ENCODE measurements at regions not wholly inside any gene's neighbourhood (a gene's known extent, or its start where the extent isn't known, plus 50 kb on each side); places are given as distances from the start of the nearest gene placed in this dataset.
"Not testable (repeated sequence)": the region's sequence is repeated elsewhere in the genome, so short reads cannot be mapped to it uniquely, and the experiment has no call there.

- WGBS, 10 experiments, result 6 to 96% (median 84%) methylated on average over 2 to 4 of the region's 4 CpGs; no CpG with 5 or more reads in 1 of the 10 experiments
- in situ Hi-C loops (cut with MboI; ENCODE audit: low pct_unique_long_range_greater_than_20kb in 2 of 9, low sequenced_read_pairs in 9 of 9, unreplicated experiment in 9 of 9), result no loop called here
Measured at GRCh38 chr2:13813236-13813635, 819.3 kb upstream of the LRATD1 start.

DNA sequence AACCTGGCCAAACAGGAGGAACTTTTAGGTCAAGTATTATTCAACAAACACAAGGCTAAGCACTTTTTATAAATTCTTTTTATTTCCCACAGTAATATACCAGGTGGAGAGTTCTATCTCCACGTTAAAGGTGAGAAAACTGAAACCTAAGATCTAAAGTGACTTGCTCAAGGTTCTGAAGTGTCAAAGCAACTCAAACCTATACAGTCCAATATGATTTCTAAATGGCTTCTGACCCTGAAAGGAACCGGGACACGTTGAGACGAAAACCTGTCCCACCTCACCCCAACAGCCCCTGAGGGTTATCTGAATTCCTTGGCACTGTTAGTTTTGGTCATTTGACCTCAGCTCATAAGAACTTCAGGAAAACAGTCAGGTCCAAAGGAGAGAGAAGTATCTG, 814.5 kb upstream of the LRATD1 start:
- Histone ChIP-seq H3K4me1 (replicated peaks in 1 of 2) (no peaks in the 10 kb centered on the region), H3K4me3 (no peak overlapping the region), H3K27ac (no peak overlapping the region)
- ATAC-seq (replicated peaks in 6 of 8), result no peak
- 63 to 100% (median 90%) methylated on average over 1 to 4 of the region's 4 CpGs; no CpG with 5 or more reads in 4 of the 10 experiments for whole genome bisulfite sequencing, 10 experiments
- in situ Hi-C loops (cut with MboI; ENCODE audit: low pct_unique_long_range_greater_than_20kb in 2 of 9, low sequenced_read_pairs in 9 of 9, unreplicated experiment in 9 of 9), result no loop called here

More at GRCh38 chr2:13813236-13813635, 819.3 kb upstream of the LRATD1 start:
- Histone ChIP-seq H3K4me3 (no peak overlapping the region), H3K4me1 (replicated peaks in 1 of 2) (no peaks in the 10 kb centered on the region), H3K27ac (no peak overlapping the region)
- ATAC-seq (replicated peaks in 6 of 8), result no peak

- peak in 1 of 8 experiments; percentile 53 for ATAC-seq (replicated peaks in 6 of 8)
- Histone ChIP-seq H3K4me3 (no peak overlapping the region), H3K4me1 (replicated peaks in 1 of 2) (no peaks in the 10 kb centered on the region), H3K27ac (no peak overlapping the region)
- WGBS, 10 experiments, result 40 to 100% (median 80%) methylated on average over 1 to 2 of the region's 2 CpGs; no CpG with 5 or more reads in 3 of the 10 experiments
- in situ Hi-C loops (cut with MboI; ENCODE audit: low pct_unique_long_range_greater_than_20kb in 2 of 9, low sequenced_read_pairs in 9 of 9, unreplicated experiment in 9 of 9), result no loop called here
Measured at GRCh38 chr2:13819896-13820295, 812.6 kb upstream of the LRATD1 start.

DNA sequence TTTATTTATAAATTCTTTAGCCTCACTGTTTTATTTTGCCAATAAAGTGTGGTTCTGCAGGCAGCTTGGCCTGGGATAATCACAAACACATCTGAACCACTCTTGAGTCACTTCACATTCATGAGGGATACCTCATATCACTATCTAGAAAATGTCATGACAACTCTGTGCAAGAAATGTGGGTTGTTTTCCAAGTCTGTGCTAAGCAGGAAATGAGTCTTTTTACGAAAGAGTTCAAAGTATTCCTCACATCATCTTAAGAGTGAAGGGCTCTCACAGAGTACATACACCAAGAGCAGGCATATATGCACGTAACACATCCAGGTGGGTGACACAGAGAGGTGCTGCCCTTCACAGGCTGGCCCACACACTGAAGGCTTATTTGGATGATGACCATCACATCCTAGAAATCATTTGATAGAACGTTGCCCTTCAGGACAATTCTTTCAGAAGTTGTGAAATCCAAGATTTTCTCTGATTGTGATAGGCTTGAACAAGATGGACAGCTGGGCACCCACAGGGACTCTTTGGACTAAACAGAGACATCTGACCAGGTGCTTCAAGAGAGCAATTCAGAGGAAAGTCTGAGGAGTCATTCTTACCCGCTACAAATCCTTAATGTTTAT, 811.1 kb upstream of the LRATD1 start:
- Histone ChIP-seq H3K4me1 (replicated peaks in 1 of 2) (no peaks in the 10 kb centered on the region), H3K4me3 (no peak overlapping the region), H3K27ac (no peak overlapping the region)
- 0 to 100% (median 69%) methylated on average over 1 to 2 of the region's 4 CpGs; no CpG with 5 or more reads in 2 of the 10 experiments for WGBS, 10 experiments
- in situ Hi-C loops (cut with MboI; ENCODE audit: low pct_unique_long_range_greater_than_20kb in 2 of 9, low sequenced_read_pairs in 9 of 9, unreplicated experiment in 9 of 9), result no loop called here
- ATAC-seq (replicated peaks in 6 of 8), result no peak

- no peaks in the 10 kb centered on the region for H3K4me1 ChIP-seq (replicated peaks in 1 of 2)
- H3K27ac ChIP-seq, result no peak overlapping the region
- no peak overlapping the region for H3K4me3 ChIP-seq
- 0 to 100% (median 28%) methylated on average over 1 to 2 of the region's 2 CpGs; no CpG with 5 or more reads in 2 of the 10 experiments for WGBS, 10 experiments
- ATAC-seq (replicated peaks in 6 of 8), result no peak
- in situ Hi-C loops (cut with MboI; ENCODE audit: low pct_unique_long_range_greater_than_20kb in 2 of 9, low sequenced_read_pairs in 9 of 9, unreplicated experiment in 9 of 9), result no loop called here
Measured at GRCh38 chr2:13822365-13822764, 810.2 kb upstream of the LRATD1 start.

- in situ Hi-C loops (cut with MboI; ENCODE audit: low pct_unique_long_range_greater_than_20kb in 2 of 9, low sequenced_read_pairs in 9 of 9, unreplicated experiment in 9 of 9), result no loop called here
- H3K27ac ChIP-seq, result no peak overlapping the region
- ATAC-seq (replicated peaks in 6 of 8), result peak in 5 of 8 experiments; percentile 65 to 97 (median 86)
- no peak overlapping the region for H3K4me3 ChIP-seq
- no peaks in the 10 kb centered on the region for H3K4me1 ChIP-seq (replicated peaks in 1 of 2)
- WGBS, 10 experiments, result 27 to 84% (median 52%) methylated on average over 1 to 5 of the region's 5 CpGs
Measured at GRCh38 chr2:13826314-13826853, 806.1 kb upstream of the LRATD1 start.

GRCh38 chr2:13858626-13859025, 773.9 kb upstream of the LRATD1 start:
- no peak overlapping the region for H3K27ac ChIP-seq
- H3K4me3 ChIP-seq, result no peak overlapping the region
- 8 to 92% (median 67%) methylated on average over 1 to 6 of the region's 6 CpGs for WGBS, 10 experiments
- peak in 1 of 8 experiments; percentile 60 for ATAC-seq (replicated peaks in 6 of 8)
- no peaks in the 10 kb centered on the region for H3K4me1 ChIP-seq (replicated peaks in 1 of 2)
- in situ Hi-C loops (cut with MboI; ENCODE audit: low pct_unique_long_range_greater_than_20kb in 2 of 9, low sequenced_read_pairs in 9 of 9, unreplicated experiment in 9 of 9), result no loop called here

- H3K27ac ChIP-seq; H3K4me1 ChIP-seq (replicated peaks in 1 of 2); H3K4me3 ChIP-seq; ATAC-seq (replicated peaks in 6 of 8); in situ Hi-C loops (cut with MboI; ENCODE audit: low pct_unique_long_range_greater_than_20kb in 2 of 9, low sequenced_read_pairs in 9 of 9, unreplicated experiment in 9 of 9): not testable (repeated sequence)
Measured at GRCh38 chr2:13868275-13868674, 764.2 kb upstream of the LRATD1 start.

- in situ Hi-C loops (cut with MboI; ENCODE audit: low pct_unique_long_range_greater_than_20kb in 2 of 9, low sequenced_read_pairs in 9 of 9, unreplicated experiment in 9 of 9), result no loop called here
- Histone ChIP-seq H3K4me3 (no peak overlapping the region), H3K27ac (no peak overlapping the region), H3K4me1 (replicated peaks in 1 of 2) (no peaks in the 10 kb centered on the region)
- no peak for ATAC-seq (replicated peaks in 6 of 8)
- 4 to 100% (median 69%) methylated on average over 2 to 7 of the region's 10 CpGs; no CpG with 5 or more reads in 1 of the 10 experiments for WGBS, 10 experiments
Measured at GRCh38 chr2:13876491-13877037, 756.0 kb upstream of the LRATD1 start.

DNA sequence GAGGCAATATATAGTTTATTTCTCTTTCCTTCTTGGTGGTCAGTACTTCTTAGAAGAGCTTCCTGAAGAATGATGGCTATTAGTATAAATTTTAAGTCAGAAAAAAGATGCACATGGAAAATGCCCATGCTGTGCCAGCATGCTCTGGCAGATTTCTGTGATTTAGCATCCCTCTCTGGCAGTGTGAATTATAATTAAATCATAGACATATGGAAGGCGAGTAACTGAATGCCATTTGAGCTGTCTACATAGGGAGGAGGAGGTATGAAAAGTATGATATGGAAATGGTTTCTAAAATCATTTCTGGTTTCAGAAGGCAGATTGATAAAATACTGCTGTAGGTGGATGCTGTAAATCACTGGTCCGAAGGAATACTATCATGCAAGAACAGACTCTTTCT, 754.9 kb upstream of the LRATD1 start:
- in situ Hi-C loops (cut with MboI; ENCODE audit: low pct_unique_long_range_greater_than_20kb in 2 of 9, low sequenced_read_pairs in 9 of 9, unreplicated experiment in 9 of 9), result no loop called here
- no peak for ATAC-seq (replicated peaks in 6 of 8)
- H3K4me1 ChIP-seq (replicated peaks in 1 of 2), result no peaks in the 10 kb centered on the region
- no peak overlapping the region for H3K4me3 ChIP-seq
- WGBS, 10 experiments, result 0 to 100% (median 82%) methylated on average over 1 to 2 of the region's 2 CpGs; no CpG with 5 or more reads in 1 of the 10 experiments
- no peak overlapping the region for H3K27ac ChIP-seq

- no peak overlapping the region for H3K27ac ChIP-seq
- no peaks in the 10 kb centered on the region for H3K4me1 ChIP-seq (replicated peaks in 1 of 2)
- in situ Hi-C loops (cut with MboI; ENCODE audit: low pct_unique_long_range_greater_than_20kb in 2 of 9, low sequenced_read_pairs in 9 of 9, unreplicated experiment in 9 of 9), result no loop called here
- 6 to 100% (median 47%) methylated on average over 1 to 3 of the region's 3 CpGs; no CpG with 5 or more reads in 4 of the 10 experiments for WGBS, 10 experiments
- H3K4me3 ChIP-seq, result no peak overlapping the region
- peak in 3 of 8 experiments; percentile 17 to 83 (median 81) for ATAC-seq (replicated peaks in 6 of 8)
Measured at GRCh38 chr2:13884291-13884976, 748.1 kb upstream of the LRATD1 start.

DNA sequence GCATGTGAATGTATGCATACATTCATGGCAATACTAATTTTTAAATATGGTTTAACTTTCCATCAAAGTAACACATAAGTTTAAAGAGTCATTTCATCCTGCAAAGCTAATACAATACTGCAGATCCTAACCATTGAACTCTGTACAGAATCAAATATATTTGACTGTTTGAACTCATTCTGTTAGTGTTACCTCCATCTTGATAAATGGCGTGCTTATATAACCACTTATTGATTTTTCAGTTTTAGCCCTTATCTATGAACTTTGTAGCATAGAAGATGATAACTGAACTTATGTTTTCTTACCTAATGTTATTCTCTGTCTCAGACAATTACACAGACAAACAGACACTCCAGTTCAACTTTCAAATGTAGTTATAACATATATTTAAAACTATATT, 731.0 kb upstream of the LRATD1 start:
- ATAC-seq (replicated peaks in 6 of 8), result no peak
- WGBS, 10 experiments, result 30 to 100% (median 64%) methylated on average over 1 of the region's 1 CpG; no CpG with 5 or more reads in 2 of the 10 experiments
- in situ Hi-C loops (cut with MboI; ENCODE audit: low pct_unique_long_range_greater_than_20kb in 2 of 9, low sequenced_read_pairs in 9 of 9, unreplicated experiment in 9 of 9), result no loop called here
- Histone ChIP-seq H3K4me1 (replicated peaks in 1 of 2) (no peaks in the 10 kb centered on the region), H3K27ac (no peak overlapping the region), H3K4me3 (no peak overlapping the region)

DNA sequence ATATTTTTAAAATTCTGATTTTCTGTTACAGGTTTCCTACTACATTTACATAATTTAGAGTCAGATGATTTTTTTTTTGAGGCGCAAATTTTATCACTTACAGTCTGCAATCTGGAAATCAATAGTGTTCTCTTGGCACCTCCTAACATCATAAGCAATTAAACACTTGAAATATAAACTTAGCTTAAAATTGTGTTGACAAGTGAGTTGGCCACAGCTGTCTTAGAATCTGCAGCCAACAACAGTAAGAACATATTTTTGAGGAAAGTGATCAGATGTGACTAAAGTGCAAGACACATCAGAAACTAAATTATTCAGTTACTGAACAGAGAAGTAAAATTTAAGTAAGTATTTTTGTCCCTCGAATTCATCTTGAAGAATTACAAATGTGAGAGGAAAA, 726.7 kb upstream of the LRATD1 start:
- Histone ChIP-seq H3K4me1 (replicated peaks in 1 of 2) (no peaks in the 10 kb centered on the region), H3K4me3 (no peak overlapping the region), H3K27ac (no peak overlapping the region)
- in situ Hi-C loops (cut with MboI; ENCODE audit: low pct_unique_long_range_greater_than_20kb in 2 of 9, low sequenced_read_pairs in 9 of 9, unreplicated experiment in 9 of 9), result no loop called here
- ATAC-seq (replicated peaks in 6 of 8), result no peak
- 8 to 85% (median 68%) methylated on average over 1 to 2 of the region's 2 CpGs; no CpG with 5 or more reads in 1 of the 10 experiments for WGBS, 10 experiments
